Sigmoid colon (tissue), 6 donors: ENCODE measurements at regions not wholly inside any gene's neighbourhood (a gene's known extent, or its start where the extent isn't known, plus 50 kb on each side); places are given as distances from the start of the nearest gene placed in this dataset.

ENCODE experiments used
- DNase-seq: peaks from one replicate; pipeline ENCODE4 v3.0.0-alpha.2; 2019
- H3K27ac ChIP-seq, 4 donors: fragments of 200-600 bp; sonication (generic); one replicate each; pipeline ENCODE4 v1.5.1; 2016 to 2019; ENCODE audit warnings: mild to moderate bottlenecking in 1 of 4
- H3K27me3 ChIP-seq, 3 donors: fragments of 200-600 bp; sonication (generic); one replicate each; pipeline ENCODE4 v1.5.1; 2019; ENCODE audit warnings: mild to moderate bottlenecking in 1 of 3
- H3K36me3 ChIP-seq, 4 donors: fragments of 200-600 bp; sonication (generic); one replicate each; pipeline ENCODE4 v1.5.1; 2016 to 2019
- H3K4me1 ChIP-seq, 4 donors: fragments of 200-600 bp; sonication (generic); one replicate each; pipeline ENCODE4 v1.5.1; 2017 to 2019
- H3K4me3 ChIP-seq, 4 donors: fragments of 200-600 bp; sonication (generic); one replicate each; pipeline ENCODE4 v1.5.1; 2017 to 2019; ENCODE audit warnings: mild to moderate bottlenecking in 2 of 4, moderate library complexity in 1 of 4
- H3K9me3 ChIP-seq, 4 donors: fragments of 200-600 bp in 3 of 4; sonication (generic) in 3 of 4; one replicate each; pipeline versions ENCODE4 v1.5.1 to v1.6.1; 2013 to 2019
- EP300 ChIP-seq, 4 donors: sonication (generic); formaldehyde crosslinking; IDR thresholded peaks; one replicate each; pipeline ENCODE4 v1.6.1; 2017; ENCODE audit warnings: antibody characterized with exemption in 4 of 4
- POLR2A ChIP-seq, 2 donors: fragments of 450-650 bp; IDR thresholded peaks; one replicate each; pipeline ENCODE4 v1.6.1; 2016; ENCODE audit warnings: antibody characterized with exemption in 2 of 2, mild to moderate bottlenecking in 2 of 2, moderate library complexity in 2 of 2
- POLR2AphosphoS5 ChIP-seq, 4 donors: sonication (generic); formaldehyde crosslinking; IDR thresholded peaks; one replicate each; pipeline ENCODE4 v1.6.1; 2017; ENCODE audit warnings: antibody characterized with exemption in 4 of 4
- WGBS, 2 donors: extraction: QIAGEN DNeasy Blood & Tissue Kit; methylation state at CpG; one replicate each; pipeline ENCODE4 v1.1.7; 2013; 5-methylcytosine and 5-hydroxymethylcytosine counted together
- intact Hi-C: fragments of 100-400 bp; cut with DNase I; formaldehyde crosslinking; loops from one replicate; pipeline ENCODE4 v1.15.1; 2023
- TF ChIP-seq, protein P1 (sequence below), 4 experiments: fragments of 450-650 bp in 3 of 4; fragments of 200-600 bp in 1 of 4; IDR thresholded peaks; one replicate each; pipeline ENCODE4 v1.5.1; 2016 to 2019; ENCODE audit warnings: antibody characterized with exemption in 4 of 4, mild to moderate bottlenecking in 3 of 4, moderate library complexity in 2 of 4
- donor health status: healthy with polysubstance abuse.
- donor health status: healthy.

DNA sequence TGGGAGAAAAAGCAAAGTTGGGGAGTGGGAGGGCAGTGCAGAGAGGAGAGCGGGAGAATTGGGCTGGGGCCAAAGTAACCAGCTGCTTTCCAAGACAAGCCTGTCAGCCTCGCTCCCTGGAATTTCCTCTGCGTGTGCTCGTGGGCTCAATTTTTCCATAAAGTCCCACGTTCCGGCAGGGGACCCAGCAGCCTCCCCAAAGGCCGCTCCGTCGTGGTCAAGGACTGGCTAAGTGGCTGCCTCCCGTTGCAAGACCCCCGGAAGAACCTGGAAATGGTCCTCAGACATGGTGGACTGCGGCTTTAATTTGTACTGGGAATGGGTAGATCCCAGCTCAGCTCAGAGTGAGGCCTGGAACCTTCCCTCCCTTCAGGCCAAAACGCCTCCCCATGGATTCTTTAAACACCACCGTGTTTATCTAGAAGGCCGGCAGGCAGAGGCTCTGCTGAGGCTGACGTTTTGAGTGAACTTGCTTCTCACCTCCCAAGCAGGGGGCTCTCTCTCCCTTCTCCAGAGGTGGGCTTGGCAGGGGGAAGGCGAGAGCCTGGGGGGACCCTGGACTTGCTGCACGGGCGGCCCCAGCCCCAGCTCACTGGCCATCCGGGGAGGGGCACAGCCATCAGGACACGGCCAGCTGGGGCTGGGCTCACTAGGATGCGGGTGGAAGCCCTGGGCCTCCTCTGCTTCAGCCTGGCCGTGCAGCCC, 190.0 kb downstream of the C16orf95 start:
- DNase-seq = peak; percentile 69
- Histone ChIP-seq H3K4me3 (no peak overlapping the region), H3K9me3 (peaks cover 0 to 8% (median 2%) of the 10 kb centered on the region in 4 donors), H3K27me3 (peaks cover 0 to 14% (median 0%) of the 10 kb centered on the region in 3 donors), H3K27ac (peak overlapping the region in 3 of 4 donors; percentile 20 to 44 (median 39)), H3K36me3 (no peaks in the 10 kb centered on the region), H3K4me1 (peaks cover 0 to 4% (median 0%) of the 10 kb centered on the region in 4 donors)
- WGBS, 2 donors = 42 to 56% methylated on average over 23 of the region's 23 CpGs
- intact Hi-C loops = no loop called here
- TF ChIP-seq EP300 (IDR thresholded peaks at IDR 0.05) (no peak), POLR2A (IDR thresholded peaks at IDR 0.05) (no peak), POLR2AphosphoS5 (IDR thresholded peaks at IDR 0.05) (no peak)
- TF ChIP-seq, protein P1, sequence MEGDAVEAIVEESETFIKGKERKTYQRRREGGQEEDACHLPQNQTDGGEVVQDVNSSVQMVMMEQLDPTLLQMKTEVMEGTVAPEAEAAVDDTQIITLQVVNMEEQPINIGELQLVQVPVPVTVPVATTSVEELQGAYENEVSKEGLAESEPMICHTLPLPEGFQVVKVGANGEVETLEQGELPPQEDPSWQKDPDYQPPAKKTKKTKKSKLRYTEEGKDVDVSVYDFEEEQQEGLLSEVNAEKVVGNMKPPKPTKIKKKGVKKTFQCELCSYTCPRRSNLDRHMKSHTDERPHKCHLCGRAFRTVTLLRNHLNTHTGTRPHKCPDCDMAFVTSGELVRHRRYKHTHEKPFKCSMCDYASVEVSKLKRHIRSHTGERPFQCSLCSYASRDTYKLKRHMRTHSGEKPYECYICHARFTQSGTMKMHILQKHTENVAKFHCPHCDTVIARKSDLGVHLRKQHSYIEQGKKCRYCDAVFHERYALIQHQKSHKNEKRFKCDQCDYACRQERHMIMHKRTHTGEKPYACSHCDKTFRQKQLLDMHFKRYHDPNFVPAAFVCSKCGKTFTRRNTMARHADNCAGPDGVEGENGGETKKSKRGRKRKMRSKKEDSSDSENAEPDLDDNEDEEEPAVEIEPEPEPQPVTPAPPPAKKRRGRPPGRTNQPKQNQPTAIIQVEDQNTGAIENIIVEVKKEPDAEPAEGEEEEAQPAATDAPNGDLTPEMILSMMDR (IDR thresholded peaks at IDR 0.05) = no peak

DNA sequence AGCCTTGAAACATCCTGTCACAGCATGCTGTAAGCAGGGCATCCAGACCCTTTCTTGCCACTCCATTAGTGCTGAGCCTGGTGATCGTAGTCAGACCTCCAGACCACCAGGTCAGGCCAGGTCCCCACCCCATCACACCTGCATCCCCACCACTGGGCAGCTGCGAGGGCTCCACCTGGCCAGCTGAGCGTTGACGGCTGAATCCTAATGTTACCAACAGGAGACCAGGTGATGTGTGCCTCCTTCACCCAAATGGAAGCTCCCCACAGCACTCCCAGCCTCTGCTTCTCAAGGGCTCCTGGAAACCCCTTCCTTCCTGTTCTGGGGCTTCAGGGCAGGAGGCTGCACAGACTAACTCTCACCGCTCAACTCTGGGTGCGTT, 189.4 kb downstream of the C16orf95 start:
- intact Hi-C loops = no loop called here
- peaks cover 0 to 13% (median 0%) of the 10 kb centered on the region in 3 donors for H3K27me3 ChIP-seq
- no peaks in the 10 kb centered on the region for H3K36me3 ChIP-seq
- peak overlapping the region in 2 of 4 donors; percentile 20 to 44 for H3K27ac ChIP-seq
- no peak overlapping the region for H3K4me3 ChIP-seq
- H3K9me3 ChIP-seq = peaks cover 0 to 8% (median 2%) of the 10 kb centered on the region in 4 donors
- H3K4me1 ChIP-seq = peaks cover 0 to 4% (median 0%) of the 10 kb centered on the region in 4 donors
- TF ChIP-seq POLR2AphosphoS5 (IDR thresholded peaks at IDR 0.05) (no peak), POLR2A (IDR thresholded peaks at IDR 0.05) (no peak), EP300 (IDR thresholded peaks at IDR 0.05) (no peak)
- TF ChIP-seq, protein P1 (IDR thresholded peaks at IDR 0.05) = no peak
- 79 to 83% methylated on average over 6 of the region's 6 CpGs for WGBS, 2 donors
- no peak for DNase-seq

DNA sequence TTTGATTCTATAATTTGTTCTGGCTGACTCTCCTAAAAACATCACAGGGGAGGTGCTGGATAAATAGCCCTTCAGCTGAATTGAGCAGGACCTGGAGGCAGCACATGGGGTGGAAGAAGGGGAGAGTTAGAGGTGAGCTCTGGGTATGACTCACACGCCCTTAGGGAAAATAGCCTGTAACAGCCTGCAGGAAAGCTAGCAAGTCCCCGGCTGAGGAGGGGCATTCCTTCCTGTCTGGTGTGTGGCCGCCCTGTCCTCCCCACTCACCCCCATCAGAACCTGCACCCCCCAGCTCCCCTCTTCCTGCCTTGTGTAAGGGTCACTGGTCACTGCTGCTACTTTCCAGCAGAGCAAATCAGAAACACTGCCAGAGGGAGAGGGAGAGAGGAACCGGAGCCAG, 187.4 kb downstream of the C16orf95 start:
- Histone ChIP-seq H3K27me3 (peaks cover 0 to 13% (median 0%) of the 10 kb centered on the region in 3 donors), H3K4me3 (no peak overlapping the region), H3K36me3 (no peaks in the 10 kb centered on the region), H3K9me3 (peaks cover 0 to 6% (median 0%) of the 10 kb centered on the region in 4 donors), H3K4me1 (peaks cover 0 to 4% (median 0%) of the 10 kb centered on the region in 4 donors), H3K27ac (no peak overlapping the region)
- peak; percentile 43 for DNase-seq
- 85% methylated on average over 4 of the region's 4 CpGs for WGBS, 2 donors
- intact Hi-C loops = no loop called here
- no peak for TF ChIP-seq POLR2A (IDR thresholded peaks at IDR 0.05)
- TF ChIP-seq EP300 (IDR thresholded peaks at IDR 0.05) = no peak
- TF ChIP-seq POLR2AphosphoS5 (IDR thresholded peaks at IDR 0.05) = no peak
- TF ChIP-seq, protein P1 (IDR thresholded peaks at IDR 0.05) = no peak

DNA sequence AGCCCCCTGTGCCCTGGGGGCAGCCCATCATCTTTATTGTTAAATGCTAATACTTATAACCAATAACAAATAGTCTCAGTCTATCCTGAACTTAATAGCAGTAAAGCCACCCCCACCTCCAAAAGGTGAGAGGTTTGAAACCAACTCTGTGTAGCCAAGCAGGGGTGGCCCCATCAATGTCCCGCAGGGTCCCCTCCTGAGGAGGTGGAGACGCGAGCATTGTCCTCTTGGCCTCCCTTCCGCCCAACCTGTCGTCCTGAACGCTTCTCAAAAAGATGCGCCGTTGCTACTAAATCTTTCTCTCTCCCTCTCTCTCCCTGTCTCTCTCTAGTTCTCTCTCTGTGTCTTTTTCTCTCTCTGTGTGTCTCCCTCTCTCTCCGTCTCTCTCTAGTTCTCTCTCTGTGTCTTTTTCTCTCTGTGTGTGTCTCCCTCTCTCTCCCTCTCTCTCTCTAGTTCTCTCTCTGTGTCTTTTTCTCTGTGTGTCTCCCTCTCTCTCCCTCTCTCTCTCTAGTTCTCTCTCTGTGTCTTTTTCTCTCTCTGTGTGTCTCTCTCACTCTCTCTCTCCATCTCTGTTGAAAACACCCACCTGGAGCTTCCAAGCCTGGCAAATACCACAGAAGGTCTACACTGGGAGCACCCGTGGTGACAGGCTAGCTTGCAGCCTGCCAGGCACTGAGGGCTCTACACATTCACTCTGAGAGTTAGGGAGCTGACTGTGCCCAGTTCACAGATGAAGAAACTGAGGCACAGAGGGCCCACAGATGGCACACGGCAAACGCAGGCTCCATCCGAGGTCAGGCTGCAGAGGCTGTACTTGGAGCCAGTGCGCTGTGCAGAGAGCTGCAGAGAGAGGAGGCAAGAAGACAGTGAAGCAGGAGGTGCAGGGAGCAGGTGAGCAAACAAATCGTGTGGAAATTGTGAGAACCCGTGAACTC, 185.9 kb downstream of the C16orf95 start:
- TF ChIP-seq, protein P1 (IDR thresholded peaks at IDR 0.05) = no peak
- TF ChIP-seq POLR2AphosphoS5 (IDR thresholded peaks at IDR 0.05) = no peak
- no peak for TF ChIP-seq EP300 (IDR thresholded peaks at IDR 0.05)
- TF ChIP-seq POLR2A (IDR thresholded peaks at IDR 0.05) = no peak
- no peaks in the 10 kb centered on the region for H3K36me3 ChIP-seq

More for the DNA sequence above, 185.9 kb downstream of the C16orf95 start:
- no peak overlapping the region for H3K4me3 ChIP-seq
- H3K4me1 ChIP-seq = peaks cover 0 to 4% (median 0%) of the 10 kb centered on the region in 4 donors
- peak; percentile 12 for DNase-seq
- intact Hi-C loops = no loop called here
- H3K27ac ChIP-seq = no peak overlapping the region
- H3K27me3 ChIP-seq = peaks cover 0 to 13% (median 0%) of the 10 kb centered on the region in 3 donors
- 74 to 82% methylated on average over 16 of the region's 16 CpGs for WGBS, 2 donors
- H3K9me3 ChIP-seq = peaks cover 0 to 6% (median 0%) of the 10 kb centered on the region in 4 donors
